ENCODE measurements at regions not wholly inside any gene's neighbourhood (a gene's known extent, or its start where the extent isn't known, plus 50 kb on each side); places are given as distances from the start of the nearest gene placed in this dataset.

DNA sequence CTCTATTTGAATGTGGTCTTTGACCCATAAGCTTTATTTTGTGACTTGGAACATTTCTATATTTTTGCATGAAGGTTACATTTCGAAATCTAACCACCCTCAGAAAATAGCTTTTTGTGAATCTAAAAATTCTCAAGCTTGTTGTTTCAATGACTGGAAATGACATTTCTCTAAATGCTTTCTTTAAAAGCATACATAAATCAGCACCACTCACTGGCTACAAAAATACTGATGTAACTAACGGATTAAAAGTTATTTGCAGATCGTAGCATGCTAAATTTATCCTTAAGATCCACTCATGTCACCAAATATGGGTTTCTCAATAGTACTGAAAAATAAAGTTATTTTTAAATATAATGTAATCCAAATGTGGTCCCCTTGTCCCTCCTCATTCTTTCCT lies 55.2 kb upstream of the ACAN start:
- peaks cover 7% of the 10 kb centered on the region for H3K27me3 ChIP-seq (ENCODE audit: low read depth)
- H3K36me3 ChIP-seq (replicated peaks) = no peaks in the 10 kb centered on the region
- H3K9me3 ChIP-seq = no peaks in the 10 kb centered on the region
- no peak overlapping the region for H3K4me3 ChIP-seq
- H3K4me1 ChIP-seq = no peaks in the 10 kb centered on the region
- DNase-seq (ENCODE audit: low spot score in 2 of 2) = no peak
- in situ Hi-C loops (cut with MboI; ENCODE audit: low sequenced_read_pairs) = no loop called here

DNA sequence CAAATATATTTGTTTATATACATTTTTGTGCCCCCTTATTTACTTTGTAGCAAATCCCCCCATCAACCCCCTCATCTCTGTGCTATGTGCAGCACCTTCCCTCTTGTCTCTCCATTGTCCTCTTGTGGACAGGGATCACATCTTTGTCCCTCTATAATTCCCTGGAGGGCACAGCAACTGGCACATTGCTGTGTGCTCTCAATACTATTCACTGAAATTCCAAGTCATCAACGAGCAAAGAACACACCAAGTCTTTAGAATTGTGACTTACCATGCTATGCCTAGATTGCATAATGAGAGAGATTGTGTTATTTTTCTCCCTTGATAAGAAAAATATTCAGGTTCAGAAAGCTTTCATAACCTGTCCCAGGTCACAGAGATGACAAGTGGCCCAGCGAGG lies 54.6 kb upstream of the ACAN start:
- Histone ChIP-seq H3K36me3 (replicated peaks) (no peaks in the 10 kb centered on the region), H3K4me3 (no peak overlapping the region), H3K9me3 (no peaks in the 10 kb centered on the region), H3K4me1 (no peaks in the 10 kb centered on the region), H3K27me3 (ENCODE audit: low read depth) (peaks cover 5% of the 10 kb centered on the region; the same call in 1 of the 2 replicates)
- DNase-seq (ENCODE audit: low spot score in 2 of 2) = no peak
- in situ Hi-C loops (cut with MboI; ENCODE audit: low sequenced_read_pairs) = no loop called here

DNA sequence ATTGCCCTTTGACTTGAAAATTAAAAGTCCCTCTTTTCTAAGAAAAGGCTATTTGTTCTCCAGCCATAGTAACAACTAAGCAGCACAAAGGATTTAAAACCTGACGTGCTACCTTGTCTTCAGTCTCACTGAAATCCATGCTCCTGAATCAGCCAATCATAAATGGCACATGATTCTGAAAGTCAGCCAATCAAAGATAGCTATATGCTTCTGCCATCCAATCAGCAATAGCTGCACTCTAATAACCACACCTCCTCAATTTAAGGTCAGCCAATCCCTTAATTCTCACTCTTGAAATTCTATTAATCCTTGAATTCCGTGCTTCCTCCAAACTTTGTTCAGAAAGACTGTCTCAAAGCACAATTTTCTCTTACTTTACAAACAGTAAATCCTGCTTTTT lies 53.5 kb upstream of the ACAN start:
- Histone ChIP-seq H3K4me1 (no peaks in the 10 kb centered on the region), H3K36me3 (replicated peaks) (no peaks in the 10 kb centered on the region), H3K27me3 (ENCODE audit: low read depth) (peaks cover 12% of the 10 kb centered on the region; the same call in 1 of the 2 replicates), H3K4me3 (no peak overlapping the region), H3K9me3 (no peaks in the 10 kb centered on the region)
- DNase-seq (ENCODE audit: low spot score in 2 of 2) = no peak
- in situ Hi-C loops (cut with MboI; ENCODE audit: low sequenced_read_pairs) = no loop called here

DNA sequence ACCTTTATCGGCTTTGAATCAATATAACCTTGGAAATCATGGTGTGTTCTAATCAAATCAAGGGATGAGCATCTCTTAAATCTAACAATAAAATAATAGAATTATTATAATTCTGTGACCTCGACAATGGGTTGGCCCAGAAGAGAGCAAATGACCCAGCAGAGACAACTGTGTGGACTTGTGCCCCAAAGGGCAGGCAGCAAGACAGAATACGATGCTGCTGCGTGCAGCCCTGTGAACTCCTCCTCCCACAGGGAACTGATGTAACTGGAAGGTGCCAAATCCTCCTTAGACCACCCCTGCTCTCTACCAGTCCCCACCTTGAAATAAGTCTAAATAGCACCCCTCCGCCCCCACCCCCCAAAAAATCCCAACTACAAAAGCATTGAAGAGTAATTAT lies 50.7 kb upstream of the ACAN start:
- in situ Hi-C loops (cut with MboI; ENCODE audit: low sequenced_read_pairs) = no loop called here
- Histone ChIP-seq H3K9me3 (no peaks in the 10 kb centered on the region), H3K27me3 (ENCODE audit: low read depth) (peaks cover 12% of the 10 kb centered on the region; the same call in 1 of the 2 replicates), H3K4me3 (no peak overlapping the region), H3K36me3 (replicated peaks) (no peaks in the 10 kb centered on the region), H3K4me1 (no peaks in the 10 kb centered on the region)
- DNase-seq (ENCODE audit: low spot score in 2 of 2) = no peak

DNA sequence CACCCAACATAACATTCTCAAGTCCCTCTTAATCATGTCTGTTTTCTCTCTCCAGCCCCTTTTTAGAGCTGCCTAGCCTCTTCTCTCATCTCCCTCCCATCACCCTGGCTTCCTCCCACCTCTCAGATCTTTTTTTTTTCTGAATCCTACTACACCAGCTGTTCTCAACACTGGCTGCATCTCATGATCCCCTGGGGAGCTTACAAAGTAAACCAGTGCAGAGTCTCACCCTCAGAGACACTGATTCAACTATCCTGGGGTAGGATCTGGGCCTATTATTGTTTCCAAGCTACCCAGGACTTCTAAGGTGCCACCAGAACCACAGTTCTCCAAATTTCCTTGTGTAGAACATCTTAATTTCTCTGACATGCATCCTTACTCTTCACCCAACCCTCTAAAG lies 50.3 kb upstream of the ACAN start:
- in situ Hi-C loops (cut with MboI; ENCODE audit: low sequenced_read_pairs) = no loop called here

More for the DNA sequence above, 50.3 kb upstream of the ACAN start:
- Histone ChIP-seq H3K9me3 (no peaks in the 10 kb centered on the region), H3K27me3 (ENCODE audit: low read depth) (peaks cover 12% of the 10 kb centered on the region; the same call in 1 of the 2 replicates), H3K36me3 (replicated peaks) (no peaks in the 10 kb centered on the region), H3K4me3 (no peak overlapping the region), H3K4me1 (no peaks in the 10 kb centered on the region)
- no peak for DNase-seq (ENCODE audit: low spot score in 2 of 2)
